ENCODE measurements at regions not wholly inside any gene's neighbourhood (a gene's known extent, or its start where the extent isn't known, plus 50 kb on each side); places are given as distances from the start of the nearest gene placed in this dataset.

DNA sequence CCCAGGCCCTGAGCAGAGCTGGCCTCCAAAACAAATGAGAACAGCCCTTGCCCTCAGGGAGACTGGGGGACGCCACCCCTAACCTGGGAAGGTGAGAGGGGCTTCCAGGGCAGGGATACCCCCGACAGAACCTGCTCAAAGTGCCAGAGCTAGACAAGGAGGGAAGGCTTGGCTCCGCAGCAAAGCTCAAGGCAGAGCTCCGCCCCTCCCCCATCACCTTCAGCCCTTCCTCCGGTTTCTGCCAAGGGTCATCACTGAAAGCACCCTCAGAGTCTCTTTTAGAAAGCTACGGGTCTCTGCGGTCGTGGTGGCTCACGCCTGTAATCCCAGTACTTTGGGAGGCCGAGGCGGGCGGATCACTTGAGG is 73.4 kb upstream of the CUX1 start:
- TF ChIP-seq, protein P1, sequence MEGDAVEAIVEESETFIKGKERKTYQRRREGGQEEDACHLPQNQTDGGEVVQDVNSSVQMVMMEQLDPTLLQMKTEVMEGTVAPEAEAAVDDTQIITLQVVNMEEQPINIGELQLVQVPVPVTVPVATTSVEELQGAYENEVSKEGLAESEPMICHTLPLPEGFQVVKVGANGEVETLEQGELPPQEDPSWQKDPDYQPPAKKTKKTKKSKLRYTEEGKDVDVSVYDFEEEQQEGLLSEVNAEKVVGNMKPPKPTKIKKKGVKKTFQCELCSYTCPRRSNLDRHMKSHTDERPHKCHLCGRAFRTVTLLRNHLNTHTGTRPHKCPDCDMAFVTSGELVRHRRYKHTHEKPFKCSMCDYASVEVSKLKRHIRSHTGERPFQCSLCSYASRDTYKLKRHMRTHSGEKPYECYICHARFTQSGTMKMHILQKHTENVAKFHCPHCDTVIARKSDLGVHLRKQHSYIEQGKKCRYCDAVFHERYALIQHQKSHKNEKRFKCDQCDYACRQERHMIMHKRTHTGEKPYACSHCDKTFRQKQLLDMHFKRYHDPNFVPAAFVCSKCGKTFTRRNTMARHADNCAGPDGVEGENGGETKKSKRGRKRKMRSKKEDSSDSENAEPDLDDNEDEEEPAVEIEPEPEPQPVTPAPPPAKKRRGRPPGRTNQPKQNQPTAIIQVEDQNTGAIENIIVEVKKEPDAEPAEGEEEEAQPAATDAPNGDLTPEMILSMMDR (IDR thresholded peaks at IDR 0.05; ENCODE audit: low read depth, low read length): no peak
- H3K4me3 ChIP-seq (ENCODE audit: low read depth, low read length): no peak overlapping the region; the same call in 1 of the 2 replicates

DNA sequence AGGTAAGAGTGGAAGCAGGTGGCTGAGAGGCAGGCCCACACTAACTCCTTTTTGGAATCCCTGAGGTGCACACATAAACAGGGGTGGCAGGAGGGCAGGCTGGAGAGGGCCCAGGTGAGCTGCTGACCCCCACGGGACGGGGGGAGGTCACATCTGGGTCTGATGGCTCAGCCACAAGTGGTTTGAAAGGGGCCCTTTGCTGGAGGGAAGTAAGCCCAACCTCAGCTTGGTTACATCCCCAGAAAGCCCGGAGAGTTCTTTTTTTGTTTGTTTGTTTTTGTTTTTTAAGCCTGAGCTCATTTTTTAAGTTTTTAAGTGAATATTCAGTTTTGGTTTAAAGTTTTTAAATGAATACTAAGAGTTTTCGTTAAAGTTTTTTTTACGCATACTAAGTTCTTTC is 72.8 kb upstream of the CUX1 start:
- TF ChIP-seq, protein P1 (IDR thresholded peaks at IDR 0.05; ENCODE audit: low read depth, low read length): no peak
- H3K4me3 ChIP-seq (ENCODE audit: low read depth, low read length): no peak overlapping the region

DNA sequence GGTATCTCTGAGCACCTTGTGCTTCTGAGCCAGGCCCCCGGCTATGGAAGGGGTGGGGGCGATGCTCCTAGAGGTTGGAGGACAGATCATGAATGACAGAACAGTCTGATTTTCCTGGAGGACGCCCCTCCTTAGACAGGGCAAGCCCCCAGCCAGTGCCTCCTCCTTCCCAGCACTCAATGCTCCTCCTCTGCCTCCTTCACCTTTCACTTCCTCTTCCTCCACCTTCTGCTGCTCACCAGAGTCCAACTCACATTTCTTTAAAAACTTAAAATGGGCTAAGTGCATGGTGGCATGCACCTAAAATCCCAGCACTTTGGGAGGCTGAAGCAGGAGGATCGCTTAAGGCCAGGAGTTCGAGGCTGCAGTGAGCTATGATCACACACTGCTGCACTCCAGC is 71.1 kb upstream of the CUX1 start:
- TF ChIP-seq, protein P1 (IDR thresholded peaks at IDR 0.05; ENCODE audit: low read depth, low read length): no peak
- H3K4me3 ChIP-seq (ENCODE audit: low read depth, low read length): no peak overlapping the region

- TF ChIP-seq, protein P1 (IDR thresholded peaks at IDR 0.05; ENCODE audit: low read depth, low read length): no peak
- no peak overlapping the region for H3K4me3 ChIP-seq (ENCODE audit: low read depth, low read length)
These were observed 70.2 kb upstream of the CUX1 start for GRCh38 chr7:101747053-101747878.

GRCh38 chr7:101747879-101748345 is 69.5 kb upstream of the CUX1 start:
- no peak overlapping the region for H3K4me3 ChIP-seq (ENCODE audit: low read depth, low read length)
- TF ChIP-seq, protein P1 (IDR thresholded peaks at IDR 0.05; ENCODE audit: low read depth, low read length): no peak

DNA sequence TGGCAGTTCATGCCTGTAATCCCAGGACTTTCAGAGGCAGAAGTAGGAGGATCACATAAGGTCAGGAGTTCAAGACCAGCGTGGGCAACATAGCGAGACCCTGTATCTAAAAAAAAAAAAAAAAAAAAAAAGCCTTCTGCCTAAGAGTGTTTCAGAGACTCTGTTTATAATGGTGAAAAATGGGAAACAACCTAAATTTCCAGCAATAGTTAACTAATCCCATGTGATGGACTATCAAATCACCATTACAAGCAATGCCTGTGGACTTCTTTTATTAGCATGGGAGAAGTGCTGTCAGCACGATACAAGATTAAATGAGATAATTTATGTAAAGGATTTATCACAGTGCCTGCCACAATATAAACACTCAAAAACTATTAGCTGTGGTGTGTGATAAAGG is 67.5 kb upstream of the CUX1 start:
- TF ChIP-seq, protein P1 (IDR thresholded peaks at IDR 0.05; ENCODE audit: low read depth, low read length): no peak
- no peak overlapping the region for H3K4me3 ChIP-seq (ENCODE audit: low read depth, low read length)

DNA sequence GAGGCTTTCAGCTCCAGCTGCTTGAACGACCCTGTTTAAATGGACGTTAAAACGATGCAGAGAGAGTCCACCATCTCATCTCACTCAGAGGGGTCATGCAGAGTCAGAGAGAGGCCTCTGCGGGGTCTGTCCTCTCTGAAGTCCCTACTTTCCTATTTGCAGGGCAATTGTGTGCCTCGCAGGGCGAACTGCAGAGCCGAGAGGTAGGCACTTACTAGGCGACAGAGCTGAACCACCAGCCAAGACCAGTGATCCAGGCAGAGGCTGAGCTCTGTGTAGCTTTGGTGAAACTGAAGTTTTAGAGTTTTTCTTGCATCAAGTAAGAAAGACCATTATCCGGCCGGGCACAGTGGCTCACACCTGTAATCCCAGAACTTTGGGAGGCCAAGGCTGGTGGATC is 64.1 kb upstream of the CUX1 start:
- H3K4me3 ChIP-seq (ENCODE audit: low read depth, low read length): no peak overlapping the region
- TF ChIP-seq, protein P1 (IDR thresholded peaks at IDR 0.05; ENCODE audit: low read depth, low read length): no peak

Measured in WI38 (cell line).